Neural cell (in vitro differentiated cells): ENCODE measurements at regions not wholly inside any gene's neighbourhood (a gene's known extent, or its start where the extent isn't known, plus 50 kb on each side); places are given as distances from the start of the nearest gene placed in this dataset.

Experiments
- EZH2 ChIP-seq: fragments of 200-600, 300-800 bp; shearing (Covaris generic), sonication (generic); IDR thresholded peaks from 2 replicates; pipeline ENCODE4 v1.6.1; 2014; ENCODE audit warnings: antibody characterized with exemption, low read length, borderline replicate concordance, mild to moderate bottlenecking; ENCODE audit not compliant: insufficient read depth, poor library complexity, severe bottlenecking
- POLR2AphosphoS5 ChIP-seq: IDR thresholded peaks from 2 replicates; pipeline ENCODE4 v1.6.1; 2012
- RAD21 ChIP-seq: fragments of 450-650 bp; conservative IDR thresholded peaks from 2 replicates; pipeline ENCODE4 v1.6.1; 2014; ENCODE audit warnings: antibody characterized with exemption, mild to moderate bottlenecking, moderate library complexity
- REST ChIP-seq: IDR thresholded peaks from 2 replicates; pipeline ENCODE4 v1.6.1; 2012; ENCODE audit warnings: borderline replicate concordance
- TAF1 ChIP-seq: IDR thresholded peaks from 2 replicates; pipeline ENCODE4 v1.6.1; 2012; ENCODE audit warnings: low read depth
- TF ChIP-seq, protein P1 (sequence below): fragments of 450-650 bp; IDR thresholded peaks from 2 replicates; pipeline ENCODE4 v1.5.1; 2014; ENCODE audit warnings: antibody characterized with exemption, mild to moderate bottlenecking, moderate library complexity; ENCODE audit not compliant: poor library complexity, severe bottlenecking

GRCh38 chr20:12177657-12178293, 260.1 kb downstream of the BTBD3 start:
- no peak for TF ChIP-seq EZH2
- TF ChIP-seq, protein P1, sequence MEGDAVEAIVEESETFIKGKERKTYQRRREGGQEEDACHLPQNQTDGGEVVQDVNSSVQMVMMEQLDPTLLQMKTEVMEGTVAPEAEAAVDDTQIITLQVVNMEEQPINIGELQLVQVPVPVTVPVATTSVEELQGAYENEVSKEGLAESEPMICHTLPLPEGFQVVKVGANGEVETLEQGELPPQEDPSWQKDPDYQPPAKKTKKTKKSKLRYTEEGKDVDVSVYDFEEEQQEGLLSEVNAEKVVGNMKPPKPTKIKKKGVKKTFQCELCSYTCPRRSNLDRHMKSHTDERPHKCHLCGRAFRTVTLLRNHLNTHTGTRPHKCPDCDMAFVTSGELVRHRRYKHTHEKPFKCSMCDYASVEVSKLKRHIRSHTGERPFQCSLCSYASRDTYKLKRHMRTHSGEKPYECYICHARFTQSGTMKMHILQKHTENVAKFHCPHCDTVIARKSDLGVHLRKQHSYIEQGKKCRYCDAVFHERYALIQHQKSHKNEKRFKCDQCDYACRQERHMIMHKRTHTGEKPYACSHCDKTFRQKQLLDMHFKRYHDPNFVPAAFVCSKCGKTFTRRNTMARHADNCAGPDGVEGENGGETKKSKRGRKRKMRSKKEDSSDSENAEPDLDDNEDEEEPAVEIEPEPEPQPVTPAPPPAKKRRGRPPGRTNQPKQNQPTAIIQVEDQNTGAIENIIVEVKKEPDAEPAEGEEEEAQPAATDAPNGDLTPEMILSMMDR, result no peak
- TF ChIP-seq RAD21, result no peak
- no peak for TF ChIP-seq TAF1
- TF ChIP-seq REST, result no peak
- no peak for TF ChIP-seq POLR2AphosphoS5
